NOMO-1 (cell line): ENCODE measurements at regions not wholly inside any gene's neighbourhood (a gene's known extent, or its start where the extent isn't known, plus 50 kb on each side); places are given as distances from the start of the nearest gene placed in this dataset.

ENCODE experiments used
- DNase-seq, 2 experiments: peaks; one replicate each; lab custom pipeline; 2025; ENCODE audit not compliant: unreplicated experiment in 2 of 2; lab: John Stamatoyannopoulos, UW

GRCh38 chr4:111689214-111689613 is 456.0 kb upstream of the FAM241A start:
- DNase-seq = peak; percentile 12 to 56

- no peak for DNase-seq
Measured at GRCh38 chr4:111689731-111690130, 455.5 kb upstream of the FAM241A start.

- DNase-seq = no peak
Measured at GRCh38 chr4:111693758-111694157, 451.5 kb upstream of the FAM241A start.

GRCh38 chr4:111695677-111696076 is 449.6 kb upstream of the FAM241A start:
- no peak for DNase-seq

GRCh38 chr4:111696505-111696904 is 448.7 kb upstream of the FAM241A start:
- DNase-seq = no peak

- DNase-seq = no peak
Measured at GRCh38 chr4:111697176-111697942, 447.9 kb upstream of the FAM241A start.

- DNase-seq = no peak
Measured at GRCh38 chr4:111698361-111698760, 446.9 kb upstream of the FAM241A start.

GRCh38 chr4:111699165-111699564 is 446.1 kb upstream of the FAM241A start:
- DNase-seq = no peak

GRCh38 chr4:111701102-111701501 is 444.2 kb upstream of the FAM241A start:
- DNase-seq = no peak

- DNase-seq = no peak
Measured at GRCh38 chr4:111707491-111707890, 437.8 kb upstream of the FAM241A start.

GRCh38 chr4:111712093-111712677 is 433.1 kb upstream of the FAM241A start:
- DNase-seq = no peak

- DNase-seq = no peak
Measured at GRCh38 chr4:111713276-111713675, 432.0 kb upstream of the FAM241A start.

GRCh38 chr4:111717921-111718320 is 427.3 kb upstream of the FAM241A start:
- DNase-seq = no peak

GRCh38 chr4:111718763-111719559 is 426.3 kb upstream of the FAM241A start:
- no peak for DNase-seq

GRCh38 chr4:111720866-111721265 is 424.4 kb upstream of the FAM241A start:
- DNase-seq = no peak

GRCh38 chr4:111722213-111722720 is 423.0 kb upstream of the FAM241A start:
- no peak for DNase-seq

- no peak for DNase-seq
Measured at GRCh38 chr4:111736516-111736915, 408.7 kb upstream of the FAM241A start.

- no peak for DNase-seq
Measured at GRCh38 chr4:111744847-111745246, 400.4 kb upstream of the FAM241A start.

GRCh38 chr4:111748157-111748556 is 397.1 kb upstream of the FAM241A start:
- no peak for DNase-seq

- no peak for DNase-seq
Measured at GRCh38 chr4:111754003-111754402, 391.3 kb upstream of the FAM241A start.

GRCh38 chr4:111755571-111755970 is 389.7 kb upstream of the FAM241A start:
- DNase-seq = no peak
